HEK293T (cell line): ENCODE measurements at regions not wholly inside any gene's neighbourhood (a gene's known extent, or its start where the extent isn't known, plus 50 kb on each side); places are given as distances from the start of the nearest gene placed in this dataset.

Experiments
- CTCF ChIA-PET: fragments of 350-600 bp; formaldehyde crosslinking; extraction: SDS; loops from one replicate; lab custom pipeline; 2021; ENCODE audit warnings: antibody characterized with exemption, inconsistent platforms; lab: Yijun Ruan, JAX
- POLR2A ChIA-PET: fragments of 350-600 bp; formaldehyde crosslinking; extraction: SDS; loops from one replicate; lab custom pipeline; 2020; ENCODE audit warnings: antibody characterized with exemption, inconsistent platforms; lab: Yijun Ruan, JAX
- DNase-seq: peaks from one replicate; pipeline ENCODE4 v3.0.0; 2012; ENCODE audit warnings: mixed read lengths; ENCODE audit errors: extremely low spot score
- ARNT ChIP-seq: fragments of 450-650 bp; IDR thresholded peaks from 2 replicates; pipeline ENCODE4 v1.6.1; 2017; ENCODE audit warnings: mild to moderate bottlenecking
- BHLHE40 ChIP-seq: fragments of 450-650 bp; IDR thresholded peaks from 2 replicates; pipeline ENCODE4 v1.6.1; 2016; ENCODE audit warnings: mild to moderate bottlenecking, moderate library complexity, borderline replicate concordance
- CTBP1 ChIP-seq: fragments of 450-650 bp; IDR thresholded peaks from 2 replicates; pipeline ENCODE4 v1.6.1; 2016; ENCODE audit warnings: borderline replicate concordance
- ELF4 ChIP-seq: fragments of 450-650 bp; IDR thresholded peaks from 2 replicates; pipeline ENCODE4 v1.6.1; 2017; ENCODE audit warnings: antibody characterized with exemption
- FOXA1 ChIP-seq: fragments of 450-650 bp; IDR thresholded peaks from 2 replicates; pipeline ENCODE4 v1.6.1; 2016; ENCODE audit warnings: mild to moderate bottlenecking
- FOXK2 ChIP-seq: fragments of 450-650 bp; IDR thresholded peaks from 2 replicates; pipeline ENCODE4 v1.6.1; 2016; ENCODE audit warnings: mild to moderate bottlenecking
- FOXM1 ChIP-seq: fragments of 450-650 bp; IDR thresholded peaks from 2 replicates; pipeline ENCODE4 v1.6.1; 2017; ENCODE audit warnings: mild to moderate bottlenecking, borderline replicate concordance
- HDGF ChIP-seq: fragments of 450-650 bp; IDR thresholded peaks from 2 replicates; pipeline ENCODE4 v1.6.1; 2017; ENCODE audit warnings: antibody characterized with exemption, borderline replicate concordance
- L3MBTL2 ChIP-seq: fragments of 450-650 bp; conservative IDR thresholded peaks from 2 replicates; pipeline ENCODE4 v1.6.1; 2016; ENCODE audit warnings: mild to moderate bottlenecking
- LEF1 ChIP-seq: fragments of 450-650 bp; IDR thresholded peaks from 2 replicates; pipeline ENCODE4 v1.6.1; 2017; ENCODE audit warnings: mild to moderate bottlenecking, borderline replicate concordance
- NFRKB ChIP-seq: fragments of 450-650 bp; IDR thresholded peaks from 2 replicates; pipeline ENCODE4 v1.6.1; 2016; ENCODE audit warnings: mild to moderate bottlenecking, moderate library complexity
- PKNOX1 ChIP-seq: fragments of 450-650 bp; IDR thresholded peaks from 2 replicates; pipeline ENCODE4 v1.6.1; 2016
- SP1 ChIP-seq: fragments of 450-650 bp; IDR thresholded peaks from 2 replicates; pipeline ENCODE4 v1.6.1; 2017
- SUZ12 ChIP-seq: fragments of 450-650 bp; IDR thresholded peaks from 2 replicates; pipeline ENCODE4 v1.6.1; 2016; ENCODE audit warnings: mild to moderate bottlenecking
- TARDBP ChIP-seq: fragments of 450-650 bp; IDR thresholded peaks from 2 replicates; pipeline ENCODE4 v1.6.1; 2016
- ZNF384 ChIP-seq: fragments of 450-650 bp; IDR thresholded peaks from 2 replicates; pipeline ENCODE4 v1.6.1; 2016

GRCh38 chr4:163865010-163865409 is 370.5 kb downstream of the TMA16 start:
- ChIA-PET POLR2A (no interaction called here), CTCF (no interaction called here)
- DNase-seq, result no peak
- TF ChIP-seq PKNOX1, result no peak
- no peak for TF ChIP-seq SUZ12
- no peak for TF ChIP-seq FOXA1
- no peak for TF ChIP-seq FOXK2
- TF ChIP-seq CTBP1, result no peak
- no peak for TF ChIP-seq FOXM1
- TF ChIP-seq ELF4, result no peak
- no peak for TF ChIP-seq LEF1
- TF ChIP-seq NFRKB, result no peak
- TF ChIP-seq SP1, result no peak
- no peak for TF ChIP-seq L3MBTL2
- TF ChIP-seq BHLHE40, result no peak
- TF ChIP-seq ZNF384, result no peak
- no peak for TF ChIP-seq HDGF
- no peak for TF ChIP-seq TARDBP
- TF ChIP-seq ARNT, result no peak

- DNase-seq, result no peak
- POLR2A ChIA-PET, result no interaction called here
- no peak for TF ChIP-seq SUZ12
- no peak for TF ChIP-seq CTBP1
- TF ChIP-seq TARDBP, result no peak
- no peak for TF ChIP-seq L3MBTL2
- no peak for TF ChIP-seq LEF1
- CTCF ChIA-PET, result no interaction called here
Measured at GRCh38 chr4:163866728-163867315, 372.3 kb downstream of the TMA16 start.

- POLR2A ChIA-PET, result no interaction called here
- no peak for TF ChIP-seq CTBP1
- TF ChIP-seq L3MBTL2, result no peak
- TF ChIP-seq ELF4, result no peak
- TF ChIP-seq ARNT, result no peak
- no peak for TF ChIP-seq PKNOX1
- CTCF ChIA-PET, result no interaction called here
Measured at GRCh38 chr4:163868445-163868844, 374.0 kb downstream of the TMA16 start.

GRCh38 chr4:163871078-163871477 is 376.6 kb downstream of the TMA16 start:
- CTCF ChIA-PET, result no interaction called here
- POLR2A ChIA-PET, result no interaction called here
- TF ChIP-seq ELF4 (no peak), ZNF384 (no peak), SP1 (no peak), ARNT (no peak), L3MBTL2 (no peak), PKNOX1 (no peak), FOXA1 (no peak), CTBP1 (no peak), LEF1 (no peak), TARDBP (no peak), FOXM1 (no peak), FOXK2 (no peak), BHLHE40 (no peak), HDGF (no peak), SUZ12 (no peak), NFRKB (no peak)
- DNase-seq, result no peak

More at GRCh38 chr4:163868445-163868844, 374.0 kb downstream of the TMA16 start:
- no peak for DNase-seq

- no peak for DNase-seq
- TF ChIP-seq NFRKB, result no peak
- no peak for TF ChIP-seq TARDBP
- TF ChIP-seq HDGF, result no peak
- TF ChIP-seq SP1, result no peak
- TF ChIP-seq LEF1, result no peak
- TF ChIP-seq PKNOX1, result no peak
- TF ChIP-seq FOXA1, result no peak
- TF ChIP-seq ZNF384, result no peak
- no peak for TF ChIP-seq FOXM1
- no peak for TF ChIP-seq FOXK2
- TF ChIP-seq ELF4, result no peak
- no peak for TF ChIP-seq CTBP1
- no peak for TF ChIP-seq ARNT
- no peak for TF ChIP-seq SUZ12
- TF ChIP-seq L3MBTL2, result no peak
- TF ChIP-seq BHLHE40, result no peak
- CTCF ChIA-PET, result no interaction called here
- POLR2A ChIA-PET, result no interaction called here
Measured at GRCh38 chr4:163875327-163875726, 380.8 kb downstream of the TMA16 start.
